B cell (primary cell): ENCODE measurements at regions not wholly inside any gene's neighbourhood (a gene's known extent, or its start where the extent isn't known, plus 50 kb on each side); places are given as distances from the start of the nearest gene placed in this dataset.
"Not testable (repeated sequence)": the region's sequence is repeated elsewhere in the genome, so short reads cannot be mapped to it uniquely, and the experiment has no call there.

Source experiments
- ATAC-seq: fragments of 200-7000 bp; cut with Tn5 transposase; one replicate; pipeline ENCODE4 v1.10.0; 2021; ENCODE audit warnings: low read depth, mild to moderate bottlenecking, moderate number of reproducible peaks, moderate library complexity
- CTCF ChIA-PET: fragments of 350-600 bp; sonication (Branson Sonifier 250); formaldehyde crosslinking; loops from one replicate; lab custom pipeline; 2021; ENCODE audit warnings: antibody characterized with exemption, inconsistent platforms; lab: Charles Lee
- POLR2A ChIA-PET: fragments of 350-600 bp; sonication (Branson Sonifier 250); formaldehyde crosslinking; loops from one replicate; lab custom pipeline; 2021; ENCODE audit warnings: antibody characterized with exemption; lab: Charles Lee
- DNase-seq: peaks from one replicate; pipeline ENCODE4 v3.0.0; 2013
- H2AFZ ChIP-seq: 2 replicates; pipeline ENCODE4 v1.6.1; 2012; ENCODE audit warnings: mild to moderate bottlenecking, low read depth, low read length; ENCODE audit not compliant: insufficient read depth, poor library complexity, severe bottlenecking
- H3K27ac ChIP-seq, 2 donors: 1 replicate in 1 of 2; 2 replicates in 1 of 2; pipeline ENCODE4 v1.5.1; 2012 to 2013; ENCODE audit warnings: low read length in 2 of 2, mild to moderate bottlenecking in 2 of 2, moderate library complexity in 1 of 2
- H3K27me3 ChIP-seq, 4 experiments: fragments of 200-600 bp in 1 of 4; sonication (generic) in 1 of 4; replicated peaks in 1 of 4; 1 replicate in 2 of 4; 2 replicates in 2 of 4; pipeline versions ENCODE4 v1.6.1 to v1.7.0; 2013 to 2016; ENCODE audit warnings: low read length in 3 of 4, mild to moderate bottlenecking in 2 of 4, mixed read lengths in 1 of 4, moderate library complexity in 1 of 4; ENCODE audit not compliant: insufficient read depth in 4 of 4, control insufficient read depth in 3 of 4; ENCODE audit errors: control extremely low read depth in 1 of 4
- H3K36me3 ChIP-seq, 2 experiments: replicated peaks in 1 of 2; 1 replicate in 1 of 2; 2 replicates in 1 of 2; pipeline versions ENCODE4 v1.6.1 to v1.7.1; 2013; ENCODE audit warnings: low read length in 1 of 2; ENCODE audit not compliant: insufficient read depth in 2 of 2, control insufficient read depth in 1 of 2; ENCODE audit errors: control extremely low read depth in 1 of 2, extremely low read depth in 1 of 2
- H3K4me1 ChIP-seq, 2 donors: fragments of 200-600 bp in 1 of 2; sonication (generic) in 1 of 2; 1 replicate in 1 of 2; 2 replicates in 1 of 2; pipeline versions ENCODE4 v1.5.1 to v1.6.1; 2013 to 2017; ENCODE audit warnings: low read length in 2 of 2; ENCODE audit not compliant: control insufficient read depth in 2 of 2, insufficient read depth in 2 of 2
- H3K4me2 ChIP-seq: replicated peaks from 2 replicates; pipeline ENCODE3; 2012; ENCODE audit warnings: mild to moderate bottlenecking, low read depth, low read length; ENCODE audit not compliant: poor library complexity, severe bottlenecking
- H3K4me3 ChIP-seq, 5 experiments: fragments of 200-600 bp in 1 of 5; sonication (generic) in 1 of 5; 1 replicate in 3 of 5; 2 replicates in 2 of 5; pipeline versions ENCODE4 v1.5.1 to v1.7.0; 2011 to 2016; ENCODE audit warnings: low read length in 4 of 5, mild to moderate bottlenecking in 4 of 5, low read depth in 2 of 5, control low read depth in 1 of 5, moderate library complexity in 1 of 5; ENCODE audit not compliant: insufficient read depth in 1 of 5; ENCODE audit errors: control extremely low read depth in 1 of 5, extremely low read depth in 1 of 5
- H3K79me2 ChIP-seq: fragments of 200-600 bp; sonication (generic); one replicate; pipeline ENCODE4 v1.6.0; 2016; ENCODE audit warnings: low read length; ENCODE audit not compliant: control insufficient read depth, insufficient read depth
- H3K9ac ChIP-seq: fragments of 200-600 bp; sonication (generic); 2 replicates; pipeline ENCODE4 v1.6.1; 2017; ENCODE audit warnings: mild to moderate bottlenecking, low read length, moderate library complexity
- H3K9me3 ChIP-seq, 3 donors: one replicate each; pipeline versions ENCODE4 v1.6.1 to v1.7.1; 2013; ENCODE audit warnings: low read length in 2 of 3; ENCODE audit not compliant: control insufficient read depth in 2 of 3, insufficient read depth in 1 of 3; ENCODE audit errors: control extremely low read depth in 1 of 3
- H4K20me1 ChIP-seq: 2 replicates; pipeline ENCODE4 v1.6.0; 2012; ENCODE audit warnings: mild to moderate bottlenecking, low read length; ENCODE audit not compliant: insufficient read depth, control insufficient read depth, poor library complexity, severe bottlenecking
- H3K27ac Mint-ChIP-seq: one replicate; pipeline ENCODE4 v1.8.0; 2021; ENCODE audit warnings: mixed read lengths
- H3K27me3 Mint-ChIP-seq: one replicate; pipeline ENCODE4 v1.8.0; 2021; ENCODE audit warnings: mixed read lengths
- H3K4me1 Mint-ChIP-seq: one replicate; pipeline ENCODE4 v1.8.0; 2021; ENCODE audit warnings: mixed read lengths
- H3K4me3 Mint-ChIP-seq: one replicate; pipeline ENCODE4 v1.8.0; 2021; ENCODE audit warnings: mixed read lengths
- H3K9me3 Mint-ChIP-seq: one replicate; pipeline ENCODE4 v1.8.0; 2022; ENCODE audit warnings: mixed read lengths; ENCODE audit not compliant: insufficient read depth
- CTCF ChIP-seq: fragments of 200-600 bp; IDR thresholded peaks from one replicate; pipeline ENCODE4 v1.8.0; 2022; ENCODE audit warnings: antibody characterized with exemption, mild to moderate bottlenecking
- EZH2 ChIP-seq: IDR thresholded peaks from 2 replicates; pipeline ENCODE4 v1.6.1; 2012; ENCODE audit warnings: borderline replicate concordance, low read depth, mild to moderate bottlenecking, moderate library complexity, low read length; ENCODE audit not compliant: insufficient read depth, poor library complexity, severe bottlenecking
- WGBS: methylation state at CpG from one replicate; pipeline ENCODE4 v1.1.5; 2013; ENCODE audit warnings: missing lambda C conversion rate; ENCODE audit not compliant: insufficient coverage; 5-methylcytosine and 5-hydroxymethylcytosine counted together
- intact Hi-C: fragments of 100-400 bp; cut with micrococcal nuclease; formaldehyde crosslinking; loops from one replicate; pipeline ENCODE4 v1.10.0; 2022

- H3K79me2 ChIP-seq = no peaks in the 10 kb centered on the region
- no peak overlapping the region for H3K4me3 ChIP-seq
- CTCF ChIA-PET = no interaction called here
Measured at GRCh38 chr10:113488186-113488585, 64.7 kb upstream of the HABP2 start.

GRCh38 chr10:113489522-113489921, 63.3 kb upstream of the HABP2 start:
- ATAC-seq, H3K27ac ChIP-seq, H3K9me3 ChIP-seq, CTCF ChIA-PET, H3K79me2 ChIP-seq, H4K20me1 ChIP-seq, H3K27ac Mint-ChIP-seq, H3K9ac ChIP-seq, H3K36me3 ChIP-seq, H3K27me3 ChIP-seq, H3K4me2 ChIP-seq, H3K4me1 ChIP-seq, H3K4me3 Mint-ChIP-seq, POLR2A ChIA-PET, DNase-seq, H3K4me3 ChIP-seq, H2AFZ ChIP-seq, H3K27me3 Mint-ChIP-seq, H3K9me3 Mint-ChIP-seq, intact Hi-C loops, H3K4me1 Mint-ChIP-seq: not testable (repeated sequence)
- WGBS = no CpG with 5 or more reads among the region's 2 CpGs

More at GRCh38 chr10:113488186-113488585, 64.7 kb upstream of the HABP2 start:
- Histone ChIP-seq H3K4me2 (no peak overlapping the region), H3K4me1 (no peaks in the 10 kb centered on the region), H3K9me3 (peaks cover 0 to 4% (median 0%) of the 10 kb centered on the region in 3 donors), H4K20me1 (no peaks in the 10 kb centered on the region), H2AFZ (no peak overlapping the region), H3K9ac (no peak overlapping the region), H3K27me3 (peaks cover 0 to 4% (median 0%) of the 10 kb centered on the region in 4 experiments), H3K36me3 (no peaks in the 10 kb centered on the region), H3K27ac (no peak overlapping the region)
- intact Hi-C loops = no loop called here
- no peaks in the 10 kb centered on the region for H3K4me1 Mint-ChIP-seq
- DNase-seq = no peak
- H3K4me3 Mint-ChIP-seq = no peak overlapping the region
- no peak for TF ChIP-seq CTCF
- TF ChIP-seq EZH2 = no peak
- peaks cover 4% of the 10 kb centered on the region for H3K27me3 Mint-ChIP-seq
- no peak overlapping the region for H3K27ac Mint-ChIP-seq
- ATAC-seq = no peak
- H3K9me3 Mint-ChIP-seq = no peaks in the 10 kb centered on the region
- POLR2A ChIA-PET = no interaction called here
